Activated CD8-positive, alpha-beta memory T cell treated with anti-CD3 and anti-CD28 coated beads, Interleukin-2, amount 10 ng/mL, durations not matched to agents 7 days and 5 days (primary cell): ENCODE measurements at regions not wholly inside any gene's neighbourhood (a gene's known extent, or its start where the extent isn't known, plus 50 kb on each side); places are given as distances from the start of the nearest gene placed in this dataset.

Source experiments
- ATAC-seq: fragments of 150-1000 bp; cut with Tn5 transposase; one replicate; pipeline ENCODE4 v1.10.0; 2021; ENCODE audit warnings: moderate library complexity
- CTCF ChIA-PET: fragments of 350-600 bp; sonication (Branson Sonifier 250); formaldehyde crosslinking; loops from one replicate; lab custom pipeline; 2021; ENCODE audit warnings: antibody characterized with exemption; lab: Charles Lee
- DNase-seq: peaks from one replicate; pipeline ENCODE4 v3.0.0-alpha.2; 2020
- H3K27ac Mint-ChIP-seq: one replicate; pipeline ENCODE4 v1.8.0; 2021; ENCODE audit warnings: mild to moderate bottlenecking, mixed read lengths
- H3K27me3 Mint-ChIP-seq: one replicate; pipeline ENCODE4 v1.8.0; 2021; ENCODE audit warnings: mixed read lengths
- H3K36me3 Mint-ChIP-seq: one replicate; pipeline ENCODE4 v1.8.0; 2021; ENCODE audit warnings: mild to moderate bottlenecking, mixed read lengths
- H3K4me1 Mint-ChIP-seq: one replicate; pipeline ENCODE4 v1.8.0; 2021; ENCODE audit warnings: mixed read lengths
- H3K4me3 Mint-ChIP-seq: one replicate; pipeline ENCODE4 v1.8.0; 2021; ENCODE audit warnings: mild to moderate bottlenecking, moderate library complexity, mixed read lengths
- H3K9me3 Mint-ChIP-seq: one replicate; pipeline ENCODE4 v1.8.0; 2022; ENCODE audit warnings: low read depth, mixed read lengths

- ATAC-seq (no peak), DNase-seq (no peak)
- Mint-ChIP-seq H3K27me3 (peaks cover 23% of the 10 kb centered on the region), H3K27ac (no peak overlapping the region), H3K9me3 (peaks cover 2% of the 10 kb centered on the region), H3K4me3 (no peak overlapping the region), H3K4me1 (no peaks in the 10 kb centered on the region), H3K36me3 (no peaks in the 10 kb centered on the region)
- CTCF ChIA-PET: no interaction called here
These were observed 123.5 kb downstream of the TEX29 start for GRCh38 chr13:111443981-111444380.

GRCh38 chr13:111448504-111448903 lies 128.1 kb downstream of the TEX29 start:
- no peak for DNase-seq

GRCh38 chr13:111449041-111449440 lies 128.6 kb downstream of the TEX29 start:
- DNase-seq: no peak
- CTCF ChIA-PET: no interaction called here
- Mint-ChIP-seq H3K36me3 (no peaks in the 10 kb centered on the region), H3K27ac (no peak overlapping the region), H3K9me3 (peaks cover 2% of the 10 kb centered on the region), H3K27me3 (peaks cover 21% of the 10 kb centered on the region), H3K4me3 (no peak overlapping the region), H3K4me1 (no peaks in the 10 kb centered on the region)
- ATAC-seq: no peak

More at GRCh38 chr13:111448504-111448903, 128.1 kb downstream of the TEX29 start:
- Mint-ChIP-seq H3K36me3 (no peaks in the 10 kb centered on the region), H3K4me1 (no peaks in the 10 kb centered on the region), H3K27ac (no peak overlapping the region), H3K4me3 (no peak overlapping the region), H3K9me3 (peaks cover 2% of the 10 kb centered on the region), H3K27me3 (peaks cover 24% of the 10 kb centered on the region)
- CTCF ChIA-PET: no interaction called here
- ATAC-seq: no peak

- H3K4me1 Mint-ChIP-seq: no peaks in the 10 kb centered on the region
- H3K9me3 Mint-ChIP-seq: peaks cover 2% of the 10 kb centered on the region
- DNase-seq (no peak), ATAC-seq (no peak)
- H3K27me3 Mint-ChIP-seq: peaks cover 8% of the 10 kb centered on the region
- no peak overlapping the region for H3K27ac Mint-ChIP-seq
- H3K36me3 Mint-ChIP-seq: no peaks in the 10 kb centered on the region
- CTCF ChIA-PET: no interaction called here
- no peak overlapping the region for H3K4me3 Mint-ChIP-seq
These were observed 131.0 kb downstream of the TEX29 start for GRCh38 chr13:111451402-111451801.

GRCh38 chr13:111456452-111457230 lies 136.2 kb downstream of the TEX29 start:
- no peaks in the 10 kb centered on the region for H3K4me1 Mint-ChIP-seq
- H3K9me3 Mint-ChIP-seq: no peaks in the 10 kb centered on the region
- H3K36me3 Mint-ChIP-seq: no peaks in the 10 kb centered on the region
- no peak overlapping the region for H3K4me3 Mint-ChIP-seq
- H3K27me3 Mint-ChIP-seq: peaks cover 4% of the 10 kb centered on the region
- ATAC-seq: no peak
- CTCF ChIA-PET: no interaction called here
- DNase-seq: no peak
- no peak overlapping the region for H3K27ac Mint-ChIP-seq

- Mint-ChIP-seq H3K9me3 (no peaks in the 10 kb centered on the region), H3K27ac (no peak overlapping the region), H3K27me3 (no peaks in the 10 kb centered on the region), H3K36me3 (no peaks in the 10 kb centered on the region), H3K4me3 (no peak overlapping the region), H3K4me1 (no peaks in the 10 kb centered on the region)
- DNase-seq (no peak), ATAC-seq (no peak)
- CTCF ChIA-PET: no interaction called here
These were observed 137.6 kb downstream of the TEX29 start for GRCh38 chr13:111458001-111458531.

- no peak overlapping the region for H3K27ac Mint-ChIP-seq
- CTCF ChIA-PET: no interaction called here
- H3K4me3 Mint-ChIP-seq: no peak overlapping the region
- peaks cover 4% of the 10 kb centered on the region for H3K27me3 Mint-ChIP-seq
- no peaks in the 10 kb centered on the region for H3K4me1 Mint-ChIP-seq
- no peaks in the 10 kb centered on the region for H3K36me3 Mint-ChIP-seq
- H3K9me3 Mint-ChIP-seq: no peaks in the 10 kb centered on the region
- DNase-seq (no peak), ATAC-seq (no peak)
These were observed 138.3 kb downstream of the TEX29 start for GRCh38 chr13:111458739-111459138.

GRCh38 chr13:111459803-111460547 lies 139.5 kb downstream of the TEX29 start:
- H3K4me3 Mint-ChIP-seq: no peak overlapping the region
- ATAC-seq (no peak), DNase-seq (no peak)
- H3K27me3 Mint-ChIP-seq: peaks cover 5% of the 10 kb centered on the region
- H3K4me1 Mint-ChIP-seq: no peaks in the 10 kb centered on the region
- no peaks in the 10 kb centered on the region for H3K36me3 Mint-ChIP-seq
- CTCF ChIA-PET: interaction anchor here (1.4 kb wide), 1 partner anchor 392 kb away, joined by 8 read pairs; no protein-coding TSS in a partner anchor
- no peak overlapping the region for H3K27ac Mint-ChIP-seq
- H3K9me3 Mint-ChIP-seq: no peaks in the 10 kb centered on the region

- H3K4me1 Mint-ChIP-seq: no peaks in the 10 kb centered on the region
- peak; percentile 49 for ATAC-seq
- H3K4me3 Mint-ChIP-seq: no peak overlapping the region
- no peaks in the 10 kb centered on the region for H3K9me3 Mint-ChIP-seq
- no peak for DNase-seq
- peaks cover 7% of the 10 kb centered on the region for H3K27me3 Mint-ChIP-seq
- CTCF ChIA-PET: interaction anchor here (1.4 kb wide), 1 partner anchor 393 kb away, joined by 8 read pairs; no protein-coding TSS in a partner anchor
- H3K27ac Mint-ChIP-seq: no peak overlapping the region
- H3K36me3 Mint-ChIP-seq: no peaks in the 10 kb centered on the region
These were observed 140.4 kb downstream of the TEX29 start for GRCh38 chr13:111460548-111461444.

- DNase-seq: no peak
- no peak overlapping the region for H3K4me3 Mint-ChIP-seq
- no peak for ATAC-seq
These were observed 141.2 kb downstream of the TEX29 start for GRCh38 chr13:111461445-111462149.

GRCh38 chr13:111462221-111462764 lies 141.9 kb downstream of the TEX29 start:
- H3K9me3 Mint-ChIP-seq: no peaks in the 10 kb centered on the region
- H3K4me3 Mint-ChIP-seq: no peak overlapping the region
- DNase-seq: no peak
- CTCF ChIA-PET: interaction anchor here (0.9 kb wide), 1 partner anchor 395 kb away, joined by 3 read pairs; no protein-coding TSS in a partner anchor
- no peaks in the 10 kb centered on the region for H3K4me1 Mint-ChIP-seq
- H3K27ac Mint-ChIP-seq: no peak overlapping the region
- H3K27me3 Mint-ChIP-seq: peaks cover 13% of the 10 kb centered on the region
- H3K36me3 Mint-ChIP-seq: no peaks in the 10 kb centered on the region
- ATAC-seq: no peak

More at GRCh38 chr13:111461445-111462149, 141.2 kb downstream of the TEX29 start:
- Mint-ChIP-seq H3K4me1 (no peaks in the 10 kb centered on the region), H3K36me3 (no peaks in the 10 kb centered on the region), H3K27me3 (peaks cover 11% of the 10 kb centered on the region), H3K27ac (no peak overlapping the region), H3K9me3 (no peaks in the 10 kb centered on the region)
- CTCF ChIA-PET: no interaction called here

- Mint-ChIP-seq H3K4me3 (no peak overlapping the region), H3K36me3 (no peaks in the 10 kb centered on the region), H3K4me1 (no peaks in the 10 kb centered on the region), H3K9me3 (no peaks in the 10 kb centered on the region), H3K27ac (no peak overlapping the region), H3K27me3 (peaks cover 13% of the 10 kb centered on the region)
- ATAC-seq (no peak), DNase-seq (no peak)
- CTCF ChIA-PET: interaction anchor here (0.9 kb wide), 1 partner anchor 395 kb away, joined by 3 read pairs; no protein-coding TSS in a partner anchor
These were observed 142.5 kb downstream of the TEX29 start for GRCh38 chr13:111462944-111463343.
